Activated T-helper 1 cell treated with Interleukin-2 at 50 U/mL for 16 hours (primary cell): ENCODE measurements at regions not wholly inside any gene's neighbourhood (a gene's known extent, or its start where the extent isn't known, plus 50 kb on each side); places are given as distances from the start of the nearest gene placed in this dataset.
"Not testable (repeated sequence)": the region's sequence is repeated elsewhere in the genome, so short reads cannot be mapped to it uniquely, and the experiment has no call there.

Experiments used
- DNase-seq: peaks from one replicate; pipeline ENCODE4 v3.0.0-alpha.2; 2020; ENCODE audit warnings: low read depth

GRCh38 chr18:78271790-78272189, 707.8 kb upstream of the SALL3 start:
- no peak for DNase-seq

GRCh38 chr18:78273876-78274275, 705.7 kb upstream of the SALL3 start:
- no peak for DNase-seq

GRCh38 chr18:78283425-78283824, 696.2 kb upstream of the SALL3 start:
- not testable (repeated sequence) for DNase-seq

- DNase-seq: no peak
Measured at GRCh38 chr18:78292618-78293380, 686.8 kb upstream of the SALL3 start.

- DNase-seq: no peak
Measured at GRCh38 chr18:78293540-78293939, 686.1 kb upstream of the SALL3 start.

- DNase-seq: no peak
Measured at GRCh38 chr18:78293940-78294541, 685.6 kb upstream of the SALL3 start.

- no peak for DNase-seq
Measured at GRCh38 chr18:78295262-78295661, 684.4 kb upstream of the SALL3 start.

- DNase-seq: no peak
Measured at GRCh38 chr18:78296166-78296565, 683.5 kb upstream of the SALL3 start.

GRCh38 chr18:78297048-78297447, 682.6 kb upstream of the SALL3 start:
- no peak for DNase-seq

- no peak for DNase-seq
Measured at GRCh38 chr18:78303519-78304191, 676.0 kb upstream of the SALL3 start.

GRCh38 chr18:78304192-78305164, 675.1 kb upstream of the SALL3 start:
- no peak for DNase-seq

- no peak for DNase-seq
Measured at GRCh38 chr18:78305789-78306188, 673.8 kb upstream of the SALL3 start.

GRCh38 chr18:78309307-78309706, 670.3 kb upstream of the SALL3 start:
- no peak for DNase-seq

GRCh38 chr18:78309924-78310323, 669.7 kb upstream of the SALL3 start:
- no peak for DNase-seq

- DNase-seq: no peak
Measured at GRCh38 chr18:78319264-78319663, 660.4 kb upstream of the SALL3 start.

GRCh38 chr18:78319961-78320360, 659.7 kb upstream of the SALL3 start:
- DNase-seq: no peak

- no peak for DNase-seq
Measured at GRCh38 chr18:78321402-78321801, 658.2 kb upstream of the SALL3 start.

GRCh38 chr18:78323453-78324197, 656.0 kb upstream of the SALL3 start:
- DNase-seq: no peak

GRCh38 chr18:78327643-78328042, 652.0 kb upstream of the SALL3 start:
- DNase-seq: no peak

- no peak for DNase-seq
Measured at GRCh38 chr18:78330766-78331165, 648.9 kb upstream of the SALL3 start.

GRCh38 chr18:78352910-78353309, 626.7 kb upstream of the SALL3 start:
- DNase-seq: no peak
